ENCODE measurements at regions not wholly inside any gene's neighbourhood (a gene's known extent, or its start where the extent isn't known, plus 50 kb on each side); places are given as distances from the start of the nearest gene placed in this dataset.

- no peak for TF ChIP-seq SP1 (IDR thresholded peaks at IDR 0.05; ENCODE audit: low read depth)
- no peak for TF ChIP-seq TCF7L2 (IDR thresholded peaks at IDR 0.05; ENCODE audit: borderline replicate concordance, extremely low read depth, insufficient read depth, insufficient read length)
- TF ChIP-seq POLR2AphosphoS5 (IDR thresholded peaks at IDR 0.05; ENCODE audit: low read depth, low read length): no peak
- TF ChIP-seq POLR2A (IDR thresholded peaks at IDR 0.05; ENCODE audit: borderline replicate concordance, extremely low read depth, insufficient read depth, insufficient read length): no peak
Measured at GRCh38 chr16:74030000-74030706, 266.5 kb upstream of the PSMD7 start.
